Neural cell (in vitro differentiated cells): ENCODE measurements at regions not wholly inside any gene's neighbourhood (a gene's known extent, or its start where the extent isn't known, plus 50 kb on each side); places are given as distances from the start of the nearest gene placed in this dataset.

Source experiments
- H2AFZ ChIP-seq: fragments of 200-600, 300-800 bp; sonication (generic), shearing (Covaris generic); 2 replicates; pipeline ENCODE4 v1.6.0; 2014; ENCODE audit warnings: low read depth, mild to moderate bottlenecking, antibody characterized with exemption, low read length, moderate library complexity
- H3F3A ChIP-seq: fragments of 200-600 bp; shearing (Covaris generic); 2 replicates; pipeline ENCODE4 v1.6.1; 2016; ENCODE audit warnings: mild to moderate bottlenecking, moderate library complexity, mixed read lengths, antibody characterized with exemption, low read length; ENCODE audit not compliant: insufficient read depth, poor library complexity, severe bottlenecking
- H3K27ac ChIP-seq: fragments of 200-600, 300-800 bp; sonication (generic), shearing (Covaris generic); 2 replicates; pipeline ENCODE4 v1.5.1; 2014; ENCODE audit warnings: mild to moderate bottlenecking, low read length, moderate library complexity
- H3K27me3 ChIP-seq: fragments of 300-800, 200-600 bp; sonication (generic), shearing (Covaris generic); 2 replicates; pipeline ENCODE4 v1.6.0; 2014; ENCODE audit warnings: mild to moderate bottlenecking, low read depth, low read length, moderate library complexity; ENCODE audit not compliant: insufficient read depth
- H3K36me3 ChIP-seq: fragments of 300-800, 200-600 bp; sonication (generic), shearing (Covaris generic); 2 replicates; pipeline ENCODE4 v1.5.1; 2014; ENCODE audit warnings: mild to moderate bottlenecking, antibody characterized with exemption, low read length, moderate library complexity; ENCODE audit not compliant: insufficient read depth
- H3K4me2 ChIP-seq: fragments of 300-800, 200-600 bp; sonication (generic), shearing (Covaris generic); 2 replicates; pipeline ENCODE4 v1.6.0; 2014; ENCODE audit warnings: mild to moderate bottlenecking, low read length
- H3K4me3 ChIP-seq: fragments of 300-800, 200-600 bp; sonication (generic), shearing (Covaris generic); 2 replicates; pipeline ENCODE4 v1.5.1; 2014; ENCODE audit warnings: mild to moderate bottlenecking, low read length, moderate library complexity
- H3K79me2 ChIP-seq: fragments of 200-600 bp; shearing (Covaris generic); replicated peaks from 2 replicates; pipeline ENCODE4 v1.6.0; 2014; ENCODE audit warnings: mild to moderate bottlenecking, low read length, moderate library complexity; ENCODE audit not compliant: insufficient read depth
- H3K9ac ChIP-seq: fragments of 300-800, 200-600 bp; sonication (generic), shearing (Covaris generic); 2 replicates; pipeline ENCODE4 v1.6.1; 2016; ENCODE audit warnings: mild to moderate bottlenecking, low read length, mixed read lengths
- H3K9me2 ChIP-seq: fragments of 200-600 bp; shearing (Covaris generic); 2 replicates; pipeline ENCODE4 v1.6.1; 2016; ENCODE audit warnings: mild to moderate bottlenecking, low read length, mixed read lengths; ENCODE audit not compliant: insufficient read depth
- H3K9me3 ChIP-seq: fragments of 200-600, 300-800 bp; sonication (generic), shearing (Covaris generic); 2 replicates; pipeline ENCODE4 v1.6.1; 2016; ENCODE audit warnings: mild to moderate bottlenecking, mixed run types, low read length, moderate library complexity, mixed read lengths
- H4K20me1 ChIP-seq: fragments of 200-600 bp; shearing (Covaris generic); 2 replicates; pipeline ENCODE4 v1.6.1; 2016; ENCODE audit warnings: mild to moderate bottlenecking, mixed run types; ENCODE audit not compliant: insufficient read depth
- EP300 ChIP-seq: fragments of 450-650 bp; conservative IDR thresholded peaks from 2 replicates; pipeline ENCODE4 v1.6.1; 2014; ENCODE audit warnings: antibody characterized with exemption, mild to moderate bottlenecking, moderate library complexity; ENCODE audit not compliant: poor library complexity, severe bottlenecking
- EZH2 ChIP-seq: fragments of 200-600, 300-800 bp; shearing (Covaris generic), sonication (generic); IDR thresholded peaks from 2 replicates; pipeline ENCODE4 v1.6.1; 2014; ENCODE audit warnings: antibody characterized with exemption, low read length, borderline replicate concordance, mild to moderate bottlenecking; ENCODE audit not compliant: insufficient read depth, poor library complexity, severe bottlenecking
- MXI1 ChIP-seq: fragments of 450-650 bp; conservative IDR thresholded peaks from 2 replicates; pipeline ENCODE4 v1.6.1; 2014; ENCODE audit warnings: antibody characterized with exemption, mild to moderate bottlenecking; ENCODE audit not compliant: poor library complexity, severe bottlenecking
- POLR2AphosphoS5 ChIP-seq: IDR thresholded peaks from 2 replicates; pipeline ENCODE4 v1.6.1; 2012
- RAD21 ChIP-seq: fragments of 450-650 bp; conservative IDR thresholded peaks from 2 replicates; pipeline ENCODE4 v1.6.1; 2014; ENCODE audit warnings: antibody characterized with exemption, mild to moderate bottlenecking, moderate library complexity
- SMC3 ChIP-seq: fragments of 450-650 bp; conservative IDR thresholded peaks from 2 replicates; pipeline ENCODE4 v1.6.1; 2014; ENCODE audit warnings: antibody characterized with exemption, mild to moderate bottlenecking, moderate library complexity; ENCODE audit not compliant: poor library complexity
- TAF1 ChIP-seq: IDR thresholded peaks from 2 replicates; pipeline ENCODE4 v1.6.1; 2012; ENCODE audit warnings: low read depth
- TF ChIP-seq, protein P1 (sequence below): fragments of 450-650 bp; IDR thresholded peaks from 2 replicates; pipeline ENCODE4 v1.5.1; 2014; ENCODE audit warnings: antibody characterized with exemption, mild to moderate bottlenecking, moderate library complexity; ENCODE audit not compliant: poor library complexity, severe bottlenecking
- TF ChIP-seq, protein P2 (sequence below): IDR thresholded peaks from 2 replicates; pipeline ENCODE4 v1.6.1; 2012; ENCODE audit warnings: borderline replicate concordance

DNA sequence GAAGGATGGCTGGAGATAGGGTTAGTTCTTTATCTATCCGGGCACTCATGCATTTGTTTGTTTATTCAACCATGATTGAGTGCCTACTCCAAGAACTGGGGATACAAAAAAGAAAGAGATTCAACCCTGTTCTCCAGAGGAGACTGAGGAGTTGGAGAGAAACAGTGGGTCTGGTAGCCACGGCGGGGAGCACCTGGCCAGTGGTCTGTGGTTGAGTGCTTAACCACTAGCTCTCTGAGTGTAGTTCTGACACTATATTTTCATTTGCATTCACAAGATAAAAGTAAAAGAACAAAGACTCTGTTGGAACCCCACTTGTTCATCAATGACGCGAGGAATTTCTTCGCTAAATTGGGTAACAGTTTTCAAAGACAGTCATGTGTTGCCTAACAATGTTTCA lies 295.5 kb upstream of the MSX2 start:
- Histone ChIP-seq H3K9ac (no peak overlapping the region), H2AFZ (no peak overlapping the region), H3K4me2 (no peak overlapping the region), H3K4me3 (no peak overlapping the region), H3K27ac (no peak overlapping the region), H3K9me2 (no peaks in the 10 kb centered on the region), H3K36me3 (no peaks in the 10 kb centered on the region), H4K20me1 (no peaks in the 10 kb centered on the region), H3K27me3 (no peaks in the 10 kb centered on the region), H3K79me2 (no peaks in the 10 kb centered on the region), H3K9me3 (no peaks in the 10 kb centered on the region), H3F3A (no peaks in the 10 kb centered on the region)
- TF ChIP-seq MXI1 (no peak), SMC3 (no peak), EZH2 (no peak), RAD21 (no peak), POLR2AphosphoS5 (no peak), EP300 (no peak), TAF1 (no peak)
- TF ChIP-seq, protein P1, sequence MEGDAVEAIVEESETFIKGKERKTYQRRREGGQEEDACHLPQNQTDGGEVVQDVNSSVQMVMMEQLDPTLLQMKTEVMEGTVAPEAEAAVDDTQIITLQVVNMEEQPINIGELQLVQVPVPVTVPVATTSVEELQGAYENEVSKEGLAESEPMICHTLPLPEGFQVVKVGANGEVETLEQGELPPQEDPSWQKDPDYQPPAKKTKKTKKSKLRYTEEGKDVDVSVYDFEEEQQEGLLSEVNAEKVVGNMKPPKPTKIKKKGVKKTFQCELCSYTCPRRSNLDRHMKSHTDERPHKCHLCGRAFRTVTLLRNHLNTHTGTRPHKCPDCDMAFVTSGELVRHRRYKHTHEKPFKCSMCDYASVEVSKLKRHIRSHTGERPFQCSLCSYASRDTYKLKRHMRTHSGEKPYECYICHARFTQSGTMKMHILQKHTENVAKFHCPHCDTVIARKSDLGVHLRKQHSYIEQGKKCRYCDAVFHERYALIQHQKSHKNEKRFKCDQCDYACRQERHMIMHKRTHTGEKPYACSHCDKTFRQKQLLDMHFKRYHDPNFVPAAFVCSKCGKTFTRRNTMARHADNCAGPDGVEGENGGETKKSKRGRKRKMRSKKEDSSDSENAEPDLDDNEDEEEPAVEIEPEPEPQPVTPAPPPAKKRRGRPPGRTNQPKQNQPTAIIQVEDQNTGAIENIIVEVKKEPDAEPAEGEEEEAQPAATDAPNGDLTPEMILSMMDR, result no peak
- TF ChIP-seq, protein P2, sequence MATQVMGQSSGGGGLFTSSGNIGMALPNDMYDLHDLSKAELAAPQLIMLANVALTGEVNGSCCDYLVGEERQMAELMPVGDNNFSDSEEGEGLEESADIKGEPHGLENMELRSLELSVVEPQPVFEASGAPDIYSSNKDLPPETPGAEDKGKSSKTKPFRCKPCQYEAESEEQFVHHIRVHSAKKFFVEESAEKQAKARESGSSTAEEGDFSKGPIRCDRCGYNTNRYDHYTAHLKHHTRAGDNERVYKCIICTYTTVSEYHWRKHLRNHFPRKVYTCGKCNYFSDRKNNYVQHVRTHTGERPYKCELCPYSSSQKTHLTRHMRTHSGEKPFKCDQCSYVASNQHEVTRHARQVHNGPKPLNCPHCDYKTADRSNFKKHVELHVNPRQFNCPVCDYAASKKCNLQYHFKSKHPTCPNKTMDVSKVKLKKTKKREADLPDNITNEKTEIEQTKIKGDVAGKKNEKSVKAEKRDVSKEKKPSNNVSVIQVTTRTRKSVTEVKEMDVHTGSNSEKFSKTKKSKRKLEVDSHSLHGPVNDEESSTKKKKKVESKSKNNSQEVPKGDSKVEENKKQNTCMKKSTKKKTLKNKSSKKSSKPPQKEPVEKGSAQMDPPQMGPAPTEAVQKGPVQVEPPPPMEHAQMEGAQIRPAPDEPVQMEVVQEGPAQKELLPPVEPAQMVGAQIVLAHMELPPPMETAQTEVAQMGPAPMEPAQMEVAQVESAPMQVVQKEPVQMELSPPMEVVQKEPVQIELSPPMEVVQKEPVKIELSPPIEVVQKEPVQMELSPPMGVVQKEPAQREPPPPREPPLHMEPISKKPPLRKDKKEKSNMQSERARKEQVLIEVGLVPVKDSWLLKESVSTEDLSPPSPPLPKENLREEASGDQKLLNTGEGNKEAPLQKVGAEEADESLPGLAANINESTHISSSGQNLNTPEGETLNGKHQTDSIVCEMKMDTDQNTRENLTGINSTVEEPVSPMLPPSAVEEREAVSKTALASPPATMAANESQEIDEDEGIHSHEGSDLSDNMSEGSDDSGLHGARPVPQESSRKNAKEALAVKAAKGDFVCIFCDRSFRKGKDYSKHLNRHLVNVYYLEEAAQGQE, result no peak

DNA sequence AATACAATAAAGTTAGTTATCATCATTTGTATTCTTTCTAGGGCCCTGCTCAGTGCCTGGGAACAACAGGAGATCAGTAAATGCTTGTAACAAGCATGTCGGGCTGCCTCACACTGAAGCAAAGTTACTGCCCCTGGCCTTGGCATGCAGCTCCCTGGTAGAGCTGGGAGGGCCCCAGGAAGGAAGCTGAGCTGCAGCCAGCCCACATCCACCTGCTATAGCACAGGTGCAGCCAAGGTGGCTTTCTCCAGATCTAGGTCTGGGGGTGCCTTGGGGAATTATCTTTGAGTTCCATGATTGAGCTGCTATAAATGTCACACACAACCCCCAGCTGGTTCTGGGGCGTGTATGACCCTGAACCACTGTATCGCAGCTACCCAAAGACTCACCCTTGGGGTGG lies 293.4 kb upstream of the MSX2 start:
- Histone ChIP-seq H3K36me3 (no peaks in the 10 kb centered on the region), H3K4me2 (no peak overlapping the region), H3F3A (no peaks in the 10 kb centered on the region), H3K79me2 (no peaks in the 10 kb centered on the region), H2AFZ (no peak overlapping the region), H3K9me2 (no peaks in the 10 kb centered on the region), H3K27ac (no peak overlapping the region), H4K20me1 (no peaks in the 10 kb centered on the region), H3K9me3 (no peaks in the 10 kb centered on the region), H3K9ac (no peak overlapping the region), H3K27me3 (no peaks in the 10 kb centered on the region), H3K4me3 (no peak overlapping the region)
- TF ChIP-seq POLR2AphosphoS5 (no peak), MXI1 (no peak), EZH2 (no peak), RAD21 (no peak), TAF1 (no peak), SMC3 (no peak), EP300 (no peak)
- TF ChIP-seq, protein P1, result no peak
- TF ChIP-seq, protein P2, result no peak
